A673 (cell line): ENCODE measurements at regions not wholly inside any gene's neighbourhood (a gene's known extent, or its start where the extent isn't known, plus 50 kb on each side); places are given as distances from the start of the nearest gene placed in this dataset.
A peak's percentile ranks its signal among the peaks of the same experiment; 100 is the strongest.

ENCODE experiments used
- BruUV-seq: library from RNA; stranded (reverse); fragments of 400-500 nt; replicated peaks from 2 replicates; lab custom pipeline; 2021; lab: Mats Ljungman, UMichigan
- CTCF ChIA-PET: fragments of 300-600 bp; sonication (Branson Sonifier 250); formaldehyde crosslinking; loops from one replicate; lab custom pipeline; 2022; ENCODE audit warnings: antibody characterized with exemption; lab: Charles Lee
- POLR2A ChIA-PET: fragments of 300-600 bp; sonication (Branson Sonifier 250); formaldehyde crosslinking; loops from one replicate; lab custom pipeline; 2022; ENCODE audit warnings: antibody characterized with exemption; ENCODE audit not compliant: low non-redundant PET; lab: Charles Lee
- DNase-seq: peaks from one replicate; pipeline ENCODE4 v3.0.0-alpha.2; 2015; ENCODE audit warnings: low spot score
- H3K27ac ChIP-seq: fragments of 200-600 bp; sonication (generic); 2 replicates; pipeline ENCODE4 v1.5.1; 2016; ENCODE audit warnings: mixed run types, low read depth, mild to moderate bottlenecking, mixed read lengths, antibody characterized with exemption, low read length; ENCODE audit not compliant: poor library complexity, severe bottlenecking
- H3K27me3 ChIP-seq: fragments of 200-600 bp; sonication (generic); replicated peaks from 2 replicates; pipeline ENCODE4 v1.6.1; 2017; ENCODE audit warnings: mixed run types, low read depth, mild to moderate bottlenecking, mixed read lengths, antibody characterized with exemption, low read length; ENCODE audit not compliant: insufficient read depth, poor library complexity
- H3K36me3 ChIP-seq: fragments of 200-600 bp; sonication (generic); 2 replicates; pipeline ENCODE4 v1.6.1; 2016; ENCODE audit warnings: mixed run types, mild to moderate bottlenecking, mixed read lengths, antibody characterized with exemption, low read length; ENCODE audit not compliant: insufficient read depth, poor library complexity, severe bottlenecking
- H3K4me1 ChIP-seq: fragments of 200-600 bp; sonication (generic); 2 replicates; pipeline ENCODE4 v1.6.1; 2017; ENCODE audit warnings: mixed run types, mild to moderate bottlenecking, mixed read lengths, antibody characterized with exemption, low read length; ENCODE audit not compliant: insufficient read depth, poor library complexity, severe bottlenecking
- H3K4me3 ChIP-seq: fragments of 200-600 bp; sonication (generic); 2 replicates; pipeline ENCODE4 v1.5.1; 2016; ENCODE audit warnings: low read depth, mixed run types, mild to moderate bottlenecking, mixed read lengths, low read length; ENCODE audit not compliant: poor library complexity, severe bottlenecking
- H3K9me3 ChIP-seq: fragments of 200-600 bp; sonication (generic); 2 replicates; pipeline ENCODE4 v1.6.1; 2016; ENCODE audit warnings: mixed run types, low read depth, mild to moderate bottlenecking, mixed read lengths, antibody characterized with exemption, low read length; ENCODE audit not compliant: poor library complexity, severe bottlenecking
- CTCF ChIP-seq: fragments of 300-800, 200-600 bp; sonication (generic); conservative IDR thresholded peaks from 2 replicates; pipeline ENCODE4 v1.5.1; 2017; ENCODE audit warnings: low read depth, mild to moderate bottlenecking, antibody characterized with exemption, low read length, moderate library complexity, mixed read lengths
- EZH2 ChIP-seq: fragments of 200-600 bp; sonication (generic); IDR thresholded peaks from 2 replicates; pipeline ENCODE4 v1.6.1; 2017; ENCODE audit warnings: borderline replicate concordance, low read depth, mild to moderate bottlenecking, mixed read lengths, antibody characterized with exemption, low read length; ENCODE audit not compliant: poor library complexity, severe bottlenecking
- intact Hi-C: fragments of 100-400 bp; cut with micrococcal nuclease; formaldehyde crosslinking; loops from one replicate; pipeline ENCODE4 v1.10.0; 2022; ENCODE audit not compliant: unreplicated experiment

- ChIA-PET POLR2A (no interaction called here), CTCF (no interaction called here)
- no peak for DNase-seq
- no peaks in the 10 kb centered on the region for H3K27me3 ChIP-seq
- H3K4me1 ChIP-seq: peaks cover 10% of the 10 kb centered on the region
- TF ChIP-seq EZH2 (no peak), CTCF (no peak)
- intact Hi-C loops: no loop called here
- no peaks in the 10 kb centered on the region for H3K9me3 ChIP-seq
- no peak overlapping the region for H3K27ac ChIP-seq
- H3K4me3 ChIP-seq: no peak overlapping the region
- H3K36me3 ChIP-seq: no peaks in the 10 kb centered on the region
- BruUV-seq: no TSS peak
Observed at GRCh38 chr12:126418400-126418799, 1353.2 kb downstream of the AACS start.

GRCh38 chr12:126419131-126419530, 1353.9 kb downstream of the AACS start:
- TF ChIP-seq EZH2 (no peak), CTCF (no peak)
- H3K27me3 ChIP-seq: no peaks in the 10 kb centered on the region
- H3K27ac ChIP-seq: no peak overlapping the region
- ChIA-PET CTCF (no interaction called here), POLR2A (no interaction called here)
- no peak overlapping the region for H3K4me3 ChIP-seq
- no peaks in the 10 kb centered on the region for H3K36me3 ChIP-seq
- peaks cover 11% of the 10 kb centered on the region for H3K4me1 ChIP-seq
- DNase-seq: peak; percentile 10
- no TSS peak for BruUV-seq
- intact Hi-C loops: no loop called here
- H3K9me3 ChIP-seq: no peaks in the 10 kb centered on the region

GRCh38 chr12:126424696-126425095, 1359.5 kb downstream of the AACS start:
- no TSS peak for BruUV-seq
- Histone ChIP-seq H3K27me3 (no peaks in the 10 kb centered on the region), H3K4me1 (peaks cover 21% of the 10 kb centered on the region), H3K9me3 (no peaks in the 10 kb centered on the region), H3K27ac (peak overlapping the region; percentile 69), H3K36me3 (no peaks in the 10 kb centered on the region), H3K4me3 (no peak overlapping the region)
- intact Hi-C loops: no loop called here
- ChIA-PET POLR2A (no interaction called here), CTCF (interaction anchor here (0.5 kb wide), 1 partner anchor 35 kb away, joined by 5 read pairs; no protein-coding TSS in a partner anchor)
- TF ChIP-seq EZH2: no peak
- TF ChIP-seq CTCF: no peak
- peak; percentile 88 for DNase-seq
